Keratinocyte (primary cell): ENCODE measurements at regions not wholly inside any gene's neighbourhood (a gene's known extent, or its start where the extent isn't known, plus 50 kb on each side); places are given as distances from the start of the nearest gene placed in this dataset.
"Not testable (repeated sequence)": the region's sequence is repeated elsewhere in the genome, so short reads cannot be mapped to it uniquely, and the experiment has no call there.

Source experiments
- DNase-seq: peaks from one replicate; pipeline ENCODE4 v3.0.0-alpha.2; 2011; ENCODE audit warnings: low read depth, missing footprints, low spot score
- FAIRE-seq: peaks from 2 replicates; lab custom pipeline; 2011; peaks lifted over from hg19 to GRCh38; lab: Jason Lieb, UNC
- H2AFZ ChIP-seq: 2 replicates; pipeline ENCODE4 v1.6.0; 2012; ENCODE audit warnings: low read length, control low read depth, inconsistent platforms; ENCODE audit not compliant: control insufficient read depth
- H3K27ac ChIP-seq: 2 replicates; pipeline ENCODE4 v1.5.1; 2011; ENCODE audit warnings: low read length; ENCODE audit not compliant: control insufficient read depth, insufficient read depth
- H3K27me3 ChIP-seq: 3 replicates; pipeline ENCODE4 v1.6.0; 2011; ENCODE audit warnings: low read length; ENCODE audit not compliant: control insufficient read depth, insufficient read depth; ENCODE audit errors: extremely low read depth
- H3K36me3 ChIP-seq, 2 experiments: 2 replicates in 1 of 2; 3 replicates in 1 of 2; pipeline ENCODE4 v1.5.1; 2011; ENCODE audit warnings: low read length in 2 of 2, mild to moderate bottlenecking in 1 of 2; ENCODE audit not compliant: control insufficient read depth in 2 of 2, insufficient read depth in 2 of 2; ENCODE audit errors: extremely low read depth in 1 of 2
- H3K4me1 ChIP-seq: 3 replicates; pipeline ENCODE4 v1.5.1; 2011; ENCODE audit warnings: low read length; ENCODE audit not compliant: control insufficient read depth, insufficient read depth; ENCODE audit errors: extremely low read depth
- H3K4me2 ChIP-seq: 3 replicates; pipeline ENCODE4 v1.6.0; 2011; ENCODE audit warnings: low read depth, low read length; ENCODE audit not compliant: control insufficient read depth, insufficient read depth; ENCODE audit errors: extremely low read depth
- H3K4me3 ChIP-seq, 3 experiments: fragments of 200-600 bp in 1 of 3; sonication (generic) in 1 of 3; 2 replicates in 2 of 3; 3 replicates in 1 of 3; pipeline ENCODE4 v1.5.1; 2011 to 2016; ENCODE audit warnings: low read length in 3 of 3, mild to moderate bottlenecking in 3 of 3, control low read depth in 2 of 3, inconsistent platforms in 1 of 3, low read depth in 1 of 3, mixed read lengths in 1 of 3, mixed run types in 1 of 3, moderate library complexity in 1 of 3; ENCODE audit not compliant: control insufficient read depth in 2 of 3, insufficient read depth in 2 of 3; ENCODE audit errors: extremely low read depth in 1 of 3
- H3K79me2 ChIP-seq: 2 replicates; pipeline ENCODE4 v1.6.0; 2012; ENCODE audit warnings: low read length; ENCODE audit not compliant: control insufficient read depth, insufficient read depth
- H3K9ac ChIP-seq: 3 replicates; pipeline ENCODE4 v1.6.0; 2011; ENCODE audit warnings: low read length; ENCODE audit not compliant: control insufficient read depth, insufficient read depth; ENCODE audit errors: extremely low read depth
- H3K9me1 ChIP-seq: 3 replicates; pipeline ENCODE4 v1.6.0; 2011; ENCODE audit warnings: low read length; ENCODE audit not compliant: control insufficient read depth, insufficient read depth; ENCODE audit errors: extremely low read depth
- H3K9me3 ChIP-seq: 2 replicates; pipeline ENCODE4 v1.5.1; 2012; ENCODE audit warnings: low read depth, low read length; ENCODE audit not compliant: control insufficient read depth
- H4K20me1 ChIP-seq: 3 replicates; pipeline ENCODE4 v1.6.0; 2011; ENCODE audit warnings: low read length; ENCODE audit not compliant: control insufficient read depth, insufficient read depth; ENCODE audit errors: extremely low read depth
- CTCF ChIP-seq, 3 experiments: IDR thresholded peaks in 1 of 3; conservative IDR thresholded peaks in 1 of 3; optimal IDR thresholded peaks in 1 of 3; 2 replicates in 2 of 3; 3 replicates in 1 of 3; pipeline versions ENCODE3 to v1.5.1; 2011; ENCODE audit warnings: low read length in 3 of 3, mild to moderate bottlenecking in 3 of 3, moderate library complexity in 2 of 3, control low read depth in 1 of 3, inconsistent platforms in 1 of 3; ENCODE audit not compliant: insufficient read depth in 2 of 3; ENCODE audit errors: extremely low read depth in 1 of 3
- EZH2 ChIP-seq: IDR thresholded peaks from one replicate; pipeline ENCODE4 v1.6.1; 2012; ENCODE audit warnings: inconsistent platforms, mild to moderate bottlenecking, low read length, moderate library complexity
- dilution Hi-C: fragments of 300-500 bp; cut with MboI; formaldehyde crosslinking; loops from one replicate; pipeline ENCODE4 v1.7.0; 2020; ENCODE audit warnings: low sequenced_read_pairs; ENCODE audit not compliant: extremely low pct_ligation_motif_present

GRCh38 chr17:21470422-21470821 lies 94.3 kb downstream of the KCNJ12 start:
- H3K9me1 ChIP-seq, H3K27ac ChIP-seq, H3K79me2 ChIP-seq, dilution Hi-C loops, H4K20me1 ChIP-seq, H3K27me3 ChIP-seq, H3K4me3 ChIP-seq, H3K4me1 ChIP-seq, FAIRE-seq, DNase-seq, H2AFZ ChIP-seq, H3K36me3 ChIP-seq, H3K4me2 ChIP-seq, H3K9me3 ChIP-seq, H3K9ac ChIP-seq: not testable (repeated sequence)

GRCh38 chr17:21470861-21471260 lies 94.7 kb downstream of the KCNJ12 start:
- Histone ChIP-seq H4K20me1 (no peaks in the 10 kb centered on the region), H3K9ac (no peak overlapping the region), H3K9me1 (no peaks in the 10 kb centered on the region), H3K4me1 (no peaks in the 10 kb centered on the region), H3K27ac (no peak overlapping the region), H3K4me2 (no peak overlapping the region), H3K27me3 (no peaks in the 10 kb centered on the region), H3K4me3 (no peak overlapping the region), H3K9me3 (no peaks in the 10 kb centered on the region), H3K36me3 (no peaks in the 10 kb centered on the region), H2AFZ (no peak overlapping the region), H3K79me2 (no peaks in the 10 kb centered on the region)
- FAIRE-seq (no peak), DNase-seq (no peak)
- TF ChIP-seq CTCF (optimal IDR thresholded peaks at IDR 0.05 in 1 of 3, IDR thresholded peaks at IDR 0.05 in 1 of 3, conservative IDR thresholded peaks at IDR 0.05 in 1 of 3; ENCODE audit: extremely low read depth in 1 of 3, insufficient read depth in 2 of 3, low read length in 3 of 3): no peak
- TF ChIP-seq EZH2: no peak
- dilution Hi-C loops: no loop called here

GRCh38 chr17:21474815-21475214 lies 98.7 kb downstream of the KCNJ12 start:
- Histone ChIP-seq H3K36me3 (no peaks in the 10 kb centered on the region), H3K9me1 (no peaks in the 10 kb centered on the region), H3K9ac (no peak overlapping the region), H2AFZ (no peak overlapping the region), H3K4me1 (no peaks in the 10 kb centered on the region), H3K4me2 (no peak overlapping the region), H3K27me3 (no peaks in the 10 kb centered on the region), H3K27ac (no peak overlapping the region), H4K20me1 (no peaks in the 10 kb centered on the region), H3K9me3 (no peaks in the 10 kb centered on the region), H3K4me3 (no peak overlapping the region), H3K79me2 (no peaks in the 10 kb centered on the region)
- no peak for DNase-seq
- TF ChIP-seq CTCF (optimal IDR thresholded peaks at IDR 0.05 in 1 of 3, IDR thresholded peaks at IDR 0.05 in 1 of 3, conservative IDR thresholded peaks at IDR 0.05 in 1 of 3; ENCODE audit: extremely low read depth in 1 of 3, insufficient read depth in 2 of 3, low read length in 3 of 3) (no peak), EZH2 (no peak)
- no peak for FAIRE-seq
- dilution Hi-C loops: no loop called here
